ENCODE measurements at regions not wholly inside any gene's neighbourhood (a gene's known extent, or its start where the extent isn't known, plus 50 kb on each side); places are given as distances from the start of the nearest gene placed in this dataset.
A peak's percentile ranks its signal among the peaks of the same experiment; 100 is the strongest.

DNA sequence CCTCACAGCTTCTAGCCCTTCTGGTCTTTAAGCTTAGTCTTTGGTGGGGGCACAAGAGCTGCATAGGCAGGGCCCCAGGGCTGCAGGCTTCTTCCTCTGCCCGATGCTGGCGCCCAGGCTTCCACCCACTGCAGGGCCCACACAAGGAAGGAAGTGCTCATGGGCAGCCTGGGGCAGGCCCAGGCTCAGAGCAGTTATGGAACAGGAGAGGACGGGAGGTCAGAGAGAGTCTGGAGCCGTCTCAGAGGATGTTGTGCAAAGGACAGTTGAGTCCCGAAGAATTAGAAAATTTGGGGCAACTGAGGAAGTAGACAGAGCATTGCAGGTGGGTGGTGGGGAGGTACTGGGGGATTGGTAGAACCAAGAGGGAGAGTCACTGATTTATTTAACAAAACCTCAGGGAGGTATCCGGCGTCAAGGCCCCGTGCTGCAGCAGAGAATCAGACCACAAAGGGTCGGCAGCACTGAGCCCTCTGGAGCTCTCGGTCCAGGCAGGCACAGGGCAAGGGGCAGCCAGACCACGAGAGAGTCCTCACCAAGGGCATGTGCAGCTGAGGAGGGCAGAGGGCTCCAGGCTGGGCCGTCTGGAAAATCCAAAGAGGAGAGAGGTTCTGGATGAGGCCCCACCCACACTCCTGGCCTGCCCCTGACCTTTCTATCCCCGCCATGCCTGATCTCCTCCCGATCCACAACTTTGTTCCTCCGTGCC, 110.8 kb upstream of the GLI2 start:
- Histone ChIP-seq H4K8ac (ENCODE audit: low read depth, low read length) (no peak overlapping the region), H3K4me2 (ENCODE audit: insufficient read depth, low read length, poor library complexity, severe bottlenecking) (no peak overlapping the region), H3K4me3 (ENCODE audit: low read length in 2 of 2) (no peak overlapping the region), H4K91ac (ENCODE audit: low read depth, low read length, poor library complexity) (no peak overlapping the region), H2BK12ac (ENCODE audit: low read length) (no peak overlapping the region), H3K9ac (ENCODE audit: low read depth, low read length, poor library complexity) (no peak overlapping the region), H3K27ac (replicated peaks; ENCODE audit: low read length) (no peak overlapping the region), H2AFZ (ENCODE audit: low read length) (no peak overlapping the region), H3K79me1 (ENCODE audit: low read depth, low read length) (no peaks in the 10 kb centered on the region), H3K9me3 (replicated peaks in 1 of 2; ENCODE audit: control insufficient read depth in 2 of 2, insufficient read depth in 1 of 2, low read depth in 1 of 2, low read length in 2 of 2) (peaks cover 0 to 2% of the 10 kb centered on the region in 2 donors), H3K14ac (ENCODE audit: low read length) (peak overlapping the region; percentile 32), H2BK15ac (ENCODE audit: low read length) (no peak overlapping the region), H3K4me1 (ENCODE audit: control insufficient read depth in 2 of 2, insufficient read depth in 1 of 2, low read depth in 1 of 2, low read length in 2 of 2) (no peaks in the 10 kb centered on the region), H3K36me3 (replicated peaks in 1 of 2; ENCODE audit: control insufficient read depth in 2 of 2, insufficient read depth in 2 of 2, low read length in 2 of 2) (no peaks in the 10 kb centered on the region), H2AK5ac (ENCODE audit: low read depth, low read length) (no peak overlapping the region), H2BK120ac (ENCODE audit: low read depth, low read length) (no peak overlapping the region), H2BK5ac (ENCODE audit: low read length) (no peak overlapping the region), H3K27me3 (ENCODE audit: control insufficient read depth in 3 of 3, insufficient read depth in 3 of 3, low read depth in 1 of 3, low read length in 3 of 3) (peaks cover 0 to 12% (median 0%) of the 10 kb centered on the region in 3 experiments), H3K18ac (ENCODE audit: low read length) (no peak overlapping the region), H3K4ac (ENCODE audit: low read length) (no peak overlapping the region), H3K23ac (ENCODE audit: low read depth, low read length, poor library complexity) (no peak overlapping the region)
- DNase-seq (ENCODE audit: low spot score): no peak
- WGBS, 2 donors (ENCODE audit: extremely low coverage in 2 of 2, insufficient read length in 2 of 2, insufficient replicate concordance in 1 of 2): no CpG with 5 or more reads among the region's 15 CpGs

DNA sequence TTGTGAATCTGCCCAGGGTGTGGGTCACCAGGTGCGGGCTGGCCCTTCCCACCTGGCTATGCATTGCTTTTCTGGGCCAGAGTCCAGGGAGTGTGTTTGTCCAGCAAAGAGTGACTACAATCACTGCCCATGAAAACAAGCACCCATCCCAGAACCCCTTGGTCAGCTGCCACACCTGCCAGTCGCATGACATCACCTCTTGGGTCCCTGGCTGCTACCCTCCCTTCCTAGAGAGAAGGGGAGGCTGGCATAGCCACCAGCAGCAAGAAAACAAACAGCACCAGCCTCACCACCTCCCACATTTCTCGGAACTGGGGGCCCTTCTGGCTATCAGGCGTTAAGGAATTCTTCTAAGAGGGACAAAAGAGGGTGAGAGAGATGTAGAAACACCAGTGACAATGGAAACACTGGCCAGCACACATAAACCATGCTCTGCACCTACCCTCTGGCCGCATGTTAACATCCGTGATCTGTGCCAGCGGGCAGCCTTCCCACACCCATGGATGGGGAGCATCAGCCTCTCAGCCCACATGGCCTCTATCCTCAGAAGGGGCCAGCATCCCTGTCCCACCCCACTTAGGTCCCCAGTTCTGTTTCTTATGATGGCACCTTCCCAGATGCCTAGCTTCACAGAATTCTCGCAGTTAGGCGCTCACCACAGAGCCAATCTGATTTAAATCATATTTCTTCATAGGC, 109.7 kb upstream of the GLI2 start:
- Histone ChIP-seq H2AK5ac (ENCODE audit: low read depth, low read length) (no peak overlapping the region), H3K4me1 (ENCODE audit: control insufficient read depth in 2 of 2, insufficient read depth in 1 of 2, low read depth in 1 of 2, low read length in 2 of 2) (no peaks in the 10 kb centered on the region), H3K27me3 (ENCODE audit: control insufficient read depth in 3 of 3, insufficient read depth in 3 of 3, low read depth in 1 of 3, low read length in 3 of 3) (peaks cover 0 to 13% (median 0%) of the 10 kb centered on the region in 3 experiments), H3K9ac (ENCODE audit: low read depth, low read length, poor library complexity) (no peak overlapping the region), H4K91ac (ENCODE audit: low read depth, low read length, poor library complexity) (no peak overlapping the region), H2AFZ (ENCODE audit: low read length) (no peak overlapping the region), H2BK15ac (ENCODE audit: low read length) (no peak overlapping the region), H3K18ac (ENCODE audit: low read length) (no peak overlapping the region), H4K8ac (ENCODE audit: low read depth, low read length) (no peak overlapping the region), H3K14ac (ENCODE audit: low read length) (no peak overlapping the region), H2BK12ac (ENCODE audit: low read length) (no peak overlapping the region), H3K79me1 (ENCODE audit: low read depth, low read length) (no peaks in the 10 kb centered on the region), H3K4me2 (ENCODE audit: insufficient read depth, low read length, poor library complexity, severe bottlenecking) (no peak overlapping the region), H3K4ac (ENCODE audit: low read length) (no peak overlapping the region), H3K27ac (replicated peaks; ENCODE audit: low read length) (no peak overlapping the region), H3K4me3 (ENCODE audit: low read length in 2 of 2) (no peak overlapping the region), H2BK5ac (ENCODE audit: low read length) (no peak overlapping the region), H3K36me3 (replicated peaks in 1 of 2; ENCODE audit: control insufficient read depth in 2 of 2, insufficient read depth in 2 of 2, low read length in 2 of 2) (no peaks in the 10 kb centered on the region), H2BK120ac (ENCODE audit: low read depth, low read length) (no peak overlapping the region), H3K9me3 (replicated peaks in 1 of 2; ENCODE audit: control insufficient read depth in 2 of 2, insufficient read depth in 1 of 2, low read depth in 1 of 2, low read length in 2 of 2) (peaks cover 0 to 2% of the 10 kb centered on the region in 2 donors), H3K23ac (ENCODE audit: low read depth, low read length, poor library complexity) (no peak overlapping the region)
- no CpG with 5 or more reads among the region's 9 CpGs for WGBS, 2 donors (ENCODE audit: extremely low coverage in 2 of 2, insufficient read length in 2 of 2, insufficient replicate concordance in 1 of 2)
- DNase-seq (ENCODE audit: low spot score): no peak

DNA sequence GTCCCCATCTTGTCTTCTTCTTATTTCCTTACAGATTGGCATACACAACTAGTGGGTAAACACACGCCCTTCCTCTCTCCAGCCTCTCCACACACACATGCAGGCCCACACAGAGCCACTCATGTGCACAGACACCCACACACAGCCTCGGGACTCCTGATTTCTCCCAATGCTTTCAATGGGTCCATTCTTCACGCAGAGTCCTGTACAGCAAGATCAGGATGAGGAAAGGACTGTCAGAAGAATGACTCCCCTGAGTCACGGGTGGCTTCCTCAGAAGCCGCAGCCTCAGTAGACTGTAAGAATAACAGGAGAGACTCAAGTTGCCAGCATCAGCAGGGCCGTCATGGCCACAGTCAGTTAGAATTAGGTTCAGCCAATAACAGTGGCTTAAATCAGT, 109.1 kb upstream of the GLI2 start:
- Histone ChIP-seq H3K27ac (replicated peaks; ENCODE audit: low read length) (no peak overlapping the region), H3K79me1 (ENCODE audit: low read depth, low read length) (no peaks in the 10 kb centered on the region), H3K4ac (ENCODE audit: low read length) (no peak overlapping the region), H3K4me3 (ENCODE audit: low read length in 2 of 2) (no peak overlapping the region), H2AFZ (ENCODE audit: low read length) (no peak overlapping the region), H3K9ac (ENCODE audit: low read depth, low read length, poor library complexity) (no peak overlapping the region), H3K9me3 (replicated peaks in 1 of 2; ENCODE audit: control insufficient read depth in 2 of 2, insufficient read depth in 1 of 2, low read depth in 1 of 2, low read length in 2 of 2) (peaks cover 0 to 2% of the 10 kb centered on the region in 2 donors), H2AK5ac (ENCODE audit: low read depth, low read length) (no peak overlapping the region), H4K8ac (ENCODE audit: low read depth, low read length) (no peak overlapping the region), H3K27me3 (ENCODE audit: control insufficient read depth in 3 of 3, insufficient read depth in 3 of 3, low read depth in 1 of 3, low read length in 3 of 3) (peaks cover 0 to 18% (median 0%) of the 10 kb centered on the region in 3 experiments), H3K23ac (ENCODE audit: low read depth, low read length, poor library complexity) (no peak overlapping the region), H3K4me2 (ENCODE audit: insufficient read depth, low read length, poor library complexity, severe bottlenecking) (no peak overlapping the region), H4K91ac (ENCODE audit: low read depth, low read length, poor library complexity) (no peak overlapping the region), H3K36me3 (replicated peaks in 1 of 2; ENCODE audit: control insufficient read depth in 2 of 2, insufficient read depth in 2 of 2, low read length in 2 of 2) (no peaks in the 10 kb centered on the region), H2BK5ac (ENCODE audit: low read length) (no peak overlapping the region), H3K4me1 (ENCODE audit: control insufficient read depth in 2 of 2, insufficient read depth in 1 of 2, low read depth in 1 of 2, low read length in 2 of 2) (no peaks in the 10 kb centered on the region), H3K18ac (ENCODE audit: low read length) (no peak overlapping the region), H2BK120ac (ENCODE audit: low read depth, low read length) (no peak overlapping the region), H2BK12ac (ENCODE audit: low read length) (no peak overlapping the region), H2BK15ac (ENCODE audit: low read length) (no peak overlapping the region), H3K14ac (ENCODE audit: low read length) (no peak overlapping the region)
- no CpG with 5 or more reads among the region's 6 CpGs for WGBS, 2 donors (ENCODE audit: extremely low coverage in 2 of 2, insufficient read length in 2 of 2, insufficient replicate concordance in 1 of 2)
- no peak for DNase-seq (ENCODE audit: low spot score)

DNA sequence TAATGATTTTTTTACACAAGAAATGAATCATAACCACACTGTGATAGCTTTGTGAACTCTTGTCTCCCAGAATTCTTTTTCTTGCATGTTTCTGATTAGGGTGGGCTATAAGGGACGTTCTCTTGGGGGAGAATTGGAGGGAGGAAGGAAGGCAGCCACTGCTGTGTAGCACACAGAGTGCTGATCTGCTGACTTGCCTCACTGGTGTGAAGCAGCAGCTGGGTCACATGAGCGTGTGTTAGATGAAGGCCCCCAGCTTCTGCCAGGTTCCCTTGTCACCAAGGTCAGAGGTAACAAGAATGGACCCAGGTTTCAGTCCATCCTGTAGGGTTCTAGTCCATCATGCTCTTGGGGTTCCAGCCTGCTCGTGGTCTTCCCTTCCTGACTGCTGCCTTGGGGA, 107.4 kb upstream of the GLI2 start:
- peaks cover 0 to 24% (median 0%) of the 10 kb centered on the region in 3 experiments for H3K27me3 ChIP-seq (ENCODE audit: control insufficient read depth in 3 of 3, insufficient read depth in 3 of 3, low read depth in 1 of 3, low read length in 3 of 3)
- no peaks in the 10 kb centered on the region for H3K36me3 ChIP-seq (replicated peaks in 1 of 2; ENCODE audit: control insufficient read depth in 2 of 2, insufficient read depth in 2 of 2, low read length in 2 of 2)
- H3K4ac ChIP-seq (ENCODE audit: low read length): no peak overlapping the region
- no peak overlapping the region for H3K18ac ChIP-seq (ENCODE audit: low read length)
- WGBS, 2 donors (ENCODE audit: extremely low coverage in 2 of 2, insufficient read length in 2 of 2, insufficient replicate concordance in 1 of 2): no CpG with 5 or more reads among the region's 3 CpGs
- H3K27ac ChIP-seq (replicated peaks; ENCODE audit: low read length): no peak overlapping the region
- no peak overlapping the region for H2BK5ac ChIP-seq (ENCODE audit: low read length)
- no peak overlapping the region for H2AFZ ChIP-seq (ENCODE audit: low read length)
- no peak overlapping the region for H3K4me2 ChIP-seq (ENCODE audit: insufficient read depth, low read length, poor library complexity, severe bottlenecking)
- H2BK120ac ChIP-seq (ENCODE audit: low read depth, low read length): no peak overlapping the region
- no peak overlapping the region for H4K91ac ChIP-seq (ENCODE audit: low read depth, low read length, poor library complexity)
- no peaks in the 10 kb centered on the region for H3K4me1 ChIP-seq (ENCODE audit: control insufficient read depth in 2 of 2, insufficient read depth in 1 of 2, low read depth in 1 of 2, low read length in 2 of 2)
- no peak overlapping the region for H4K8ac ChIP-seq (ENCODE audit: low read depth, low read length)
- no peak overlapping the region for H3K14ac ChIP-seq (ENCODE audit: low read length)
- H2AK5ac ChIP-seq (ENCODE audit: low read depth, low read length): no peak overlapping the region
- peak overlapping the region; percentile 25 for H3K23ac ChIP-seq (ENCODE audit: low read depth, low read length, poor library complexity)
- no peak overlapping the region for H2BK12ac ChIP-seq (ENCODE audit: low read length)
- H3K4me3 ChIP-seq (ENCODE audit: low read length in 2 of 2): no peak overlapping the region
- H3K79me1 ChIP-seq (ENCODE audit: low read depth, low read length): no peaks in the 10 kb centered on the region
- H3K9ac ChIP-seq (ENCODE audit: low read depth, low read length, poor library complexity): no peak overlapping the region
- no peak overlapping the region for H2BK15ac ChIP-seq (ENCODE audit: low read length)
- H3K9me3 ChIP-seq (replicated peaks in 1 of 2; ENCODE audit: control insufficient read depth in 2 of 2, insufficient read depth in 1 of 2, low read depth in 1 of 2, low read length in 2 of 2): peaks cover 0 to 2% of the 10 kb centered on the region in 2 donors
- DNase-seq (ENCODE audit: low spot score): no peak

Data from neuronal stem cell (in vitro differentiated cells).